Mesothelial cell of epicardium (in vitro differentiated cells): ENCODE measurements at regions not wholly inside any gene's neighbourhood (a gene's known extent, or its start where the extent isn't known, plus 50 kb on each side); places are given as distances from the start of the nearest gene placed in this dataset.
A peak's percentile ranks its signal among the peaks of the same experiment; 100 is the strongest.
"Not testable (repeated sequence)": the region's sequence is repeated elsewhere in the genome, so short reads cannot be mapped to it uniquely, and the experiment has no call there.

Experiments used
- DNase-seq, 2 experiments: peaks; one replicate each; pipeline ENCODE4 v3.0.0; 2021; ENCODE audit warnings: low spot score in 2 of 2; ENCODE audit not compliant: unreplicated experiment in 2 of 2
- H3K27ac Mint-ChIP-seq: 2 replicates; pipeline ENCODE4 v1.8.0; 2021; ENCODE audit warnings: mixed read lengths
- H3K27me3 Mint-ChIP-seq: 2 replicates; pipeline ENCODE4 v1.8.0; 2021; ENCODE audit warnings: low read depth, mixed read lengths
- H3K36me3 Mint-ChIP-seq: 2 replicates; pipeline ENCODE4 v1.8.0; 2021; ENCODE audit warnings: mixed read lengths
- H3K4me1 Mint-ChIP-seq: 2 replicates; pipeline ENCODE4 v1.8.0; 2021; ENCODE audit warnings: mixed read lengths
- H3K4me3 Mint-ChIP-seq: 2 replicates; pipeline ENCODE4 v1.8.0; 2021; ENCODE audit warnings: mild to moderate bottlenecking, moderate library complexity, mixed read lengths
- H3K9me3 Mint-ChIP-seq: 2 replicates; pipeline ENCODE4 v1.8.0; 2021; ENCODE audit warnings: mixed read lengths
- CTCF ChIP-seq: fragments of 200-600 bp; sonication (generic); IDR thresholded peaks from one replicate; pipeline ENCODE4 v1.5.0; 2021; ENCODE audit warnings: antibody characterized with exemption; ENCODE audit not compliant: unreplicated experiment

- Mint-ChIP-seq H3K36me3 (no peaks in the 10 kb centered on the region), H3K4me1 (peaks cover 22% of the 10 kb centered on the region), H3K27me3 (no peaks in the 10 kb centered on the region), H3K4me3 (no peak overlapping the region), H3K27ac (no peak overlapping the region), H3K9me3 (peaks cover 12% of the 10 kb centered on the region)
- DNase-seq = no peak
- TF ChIP-seq CTCF = no peak
Measured at GRCh38 chr4:38416450-38417014, 247.5 kb upstream of the KLF3 start.

GRCh38 chr4:38420254-38420653 is 243.7 kb upstream of the KLF3 start:
- Mint-ChIP-seq H3K4me1 (peaks cover 13% of the 10 kb centered on the region), H3K9me3 (peaks cover 12% of the 10 kb centered on the region)
- H3K27me3 Mint-ChIP-seq, DNase-seq, H3K4me3 Mint-ChIP-seq, H3K27ac Mint-ChIP-seq, H3K36me3 Mint-ChIP-seq: not testable (repeated sequence)

- TF ChIP-seq CTCF = no peak
- Mint-ChIP-seq H3K4me1 (peaks cover 13% of the 10 kb centered on the region), H3K4me3 (no peak overlapping the region), H3K36me3 (no peaks in the 10 kb centered on the region), H3K9me3 (peaks cover 12% of the 10 kb centered on the region), H3K27me3 (no peaks in the 10 kb centered on the region), H3K27ac (no peak overlapping the region)
- no peak for DNase-seq
Measured at GRCh38 chr4:38422850-38423249, 241.1 kb upstream of the KLF3 start.

GRCh38 chr4:38424151-38424871 is 239.7 kb upstream of the KLF3 start:
- no peak overlapping the region for H3K4me3 Mint-ChIP-seq
- peaks cover 12% of the 10 kb centered on the region for H3K9me3 Mint-ChIP-seq
- no peak for DNase-seq
- H3K27me3 Mint-ChIP-seq = no peaks in the 10 kb centered on the region
- peak overlapping the region; percentile 36 for H3K27ac Mint-ChIP-seq
- H3K4me1 Mint-ChIP-seq = peaks cover 13% of the 10 kb centered on the region
- no peaks in the 10 kb centered on the region for H3K36me3 Mint-ChIP-seq
- no peak for TF ChIP-seq CTCF

GRCh38 chr4:38426532-38426931 is 237.5 kb upstream of the KLF3 start:
- DNase-seq = no peak
- Mint-ChIP-seq H3K27ac (no peak overlapping the region), H3K9me3 (no peaks in the 10 kb centered on the region), H3K36me3 (no peaks in the 10 kb centered on the region), H3K4me3 (no peak overlapping the region), H3K27me3 (no peaks in the 10 kb centered on the region), H3K4me1 (peaks cover 13% of the 10 kb centered on the region)
- TF ChIP-seq CTCF = no peak

GRCh38 chr4:38430841-38431240 is 233.2 kb upstream of the KLF3 start:
- H3K9me3 Mint-ChIP-seq = peaks cover 31% of the 10 kb centered on the region
- H3K27me3 Mint-ChIP-seq = peaks cover 4% of the 10 kb centered on the region
- TF ChIP-seq CTCF = no peak
- no peaks in the 10 kb centered on the region for H3K36me3 Mint-ChIP-seq
- no peak overlapping the region for H3K4me3 Mint-ChIP-seq
- no peaks in the 10 kb centered on the region for H3K4me1 Mint-ChIP-seq
- no peak for DNase-seq
- H3K27ac Mint-ChIP-seq = no peak overlapping the region
